ENCODE measurements at regions not wholly inside any gene's neighbourhood (a gene's known extent, or its start where the extent isn't known, plus 50 kb on each side); places are given as distances from the start of the nearest gene placed in this dataset.

DNA sequence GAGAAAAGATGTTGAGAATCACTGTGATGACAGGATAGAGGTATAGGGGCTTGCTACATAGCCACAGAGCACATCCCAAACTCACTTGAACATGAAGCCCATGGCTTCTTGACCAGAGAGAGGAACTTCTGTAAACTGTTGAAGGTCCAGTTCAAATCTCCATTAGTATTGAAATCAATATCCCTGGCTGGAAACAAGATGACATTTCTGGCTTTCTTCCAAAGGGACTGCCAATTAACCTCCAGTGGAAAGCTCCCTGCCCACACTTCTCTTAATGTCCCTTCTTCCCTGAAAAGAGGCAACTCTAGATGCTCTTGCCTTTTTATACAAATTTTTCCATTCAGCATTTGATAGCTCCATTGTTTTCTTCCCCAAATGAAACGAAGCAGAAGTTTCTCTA, 612.1 kb downstream of the EBF1 start:
- no peaks in the 10 kb centered on the region for H3K9me3 ChIP-seq (replicated peaks)
- no peaks in the 10 kb centered on the region; the same call in 1 of the 2 replicates for H3K27me3 ChIP-seq (replicated peaks)

DNA sequence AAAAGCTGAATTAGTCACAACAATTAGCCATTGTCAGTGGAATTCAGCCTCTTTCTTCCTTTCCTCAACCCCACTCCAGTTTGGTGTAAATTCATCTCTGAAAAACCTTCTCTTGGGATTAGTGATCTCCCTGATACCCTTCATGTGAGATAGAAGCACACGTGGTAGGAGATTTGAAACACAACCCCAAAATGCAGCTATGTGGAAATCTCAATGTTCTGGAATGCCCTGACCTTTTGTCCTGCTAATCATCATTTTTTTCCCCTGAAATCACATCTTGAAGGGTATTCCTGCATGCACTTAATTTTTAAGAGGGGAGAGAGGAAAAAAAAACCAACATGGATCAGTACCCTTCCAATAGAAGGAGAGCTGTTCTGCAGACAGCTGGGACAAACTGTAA, 612.6 kb downstream of the EBF1 start:
- Histone ChIP-seq H3K4me1 (replicated peaks) (peaks cover 18% of the 10 kb centered on the region), H3K27ac (no peak overlapping the region), H3K9me3 (replicated peaks) (no peaks in the 10 kb centered on the region), H3K36me3 (no peaks in the 10 kb centered on the region), H3K27me3 (replicated peaks) (no peaks in the 10 kb centered on the region; the same call in 1 of the 2 replicates), H3K4me3 (no peak overlapping the region)
- DNase-seq (ENCODE audit: low read depth in 1 of 2, low spot score in 2 of 2), result no peak

More for the DNA sequence above, 612.1 kb downstream of the EBF1 start:
- H3K27ac ChIP-seq, result no peak overlapping the region
- H3K4me1 ChIP-seq (replicated peaks), result peaks cover 18% of the 10 kb centered on the region
- H3K36me3 ChIP-seq, result no peaks in the 10 kb centered on the region
- no peak for DNase-seq (ENCODE audit: low read depth in 1 of 2, low spot score in 2 of 2)
- no peak overlapping the region for H3K4me3 ChIP-seq

DNA sequence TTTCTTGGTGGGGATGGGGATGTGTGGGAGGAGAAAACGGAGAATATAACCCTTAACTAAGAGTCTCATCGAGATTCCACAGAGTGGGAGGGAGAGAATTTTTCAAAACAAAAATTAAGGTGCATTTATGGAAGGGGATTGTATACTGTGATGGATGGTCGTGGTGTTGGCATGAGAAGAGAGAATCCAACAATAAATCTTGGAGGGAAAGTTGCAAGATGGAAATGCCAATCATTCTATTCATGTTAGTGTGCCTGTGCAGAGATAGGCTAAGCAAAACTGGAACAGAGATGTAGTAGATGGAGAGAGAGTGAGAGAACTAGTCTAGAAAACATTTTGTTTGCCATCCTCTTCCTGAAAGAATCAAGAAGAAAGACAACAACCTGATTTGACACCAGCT, 613.1 kb downstream of the EBF1 start:
- no peak overlapping the region for H3K27ac ChIP-seq
- no peak for DNase-seq (ENCODE audit: low read depth in 1 of 2, low spot score in 2 of 2)
- H3K27me3 ChIP-seq (replicated peaks), result no peaks in the 10 kb centered on the region; the same call in 1 of the 2 replicates
- no peaks in the 10 kb centered on the region for H3K36me3 ChIP-seq
- no peak overlapping the region for H3K4me3 ChIP-seq
- no peaks in the 10 kb centered on the region for H3K9me3 ChIP-seq (replicated peaks)
- H3K4me1 ChIP-seq (replicated peaks), result peaks cover 18% of the 10 kb centered on the region

DNA sequence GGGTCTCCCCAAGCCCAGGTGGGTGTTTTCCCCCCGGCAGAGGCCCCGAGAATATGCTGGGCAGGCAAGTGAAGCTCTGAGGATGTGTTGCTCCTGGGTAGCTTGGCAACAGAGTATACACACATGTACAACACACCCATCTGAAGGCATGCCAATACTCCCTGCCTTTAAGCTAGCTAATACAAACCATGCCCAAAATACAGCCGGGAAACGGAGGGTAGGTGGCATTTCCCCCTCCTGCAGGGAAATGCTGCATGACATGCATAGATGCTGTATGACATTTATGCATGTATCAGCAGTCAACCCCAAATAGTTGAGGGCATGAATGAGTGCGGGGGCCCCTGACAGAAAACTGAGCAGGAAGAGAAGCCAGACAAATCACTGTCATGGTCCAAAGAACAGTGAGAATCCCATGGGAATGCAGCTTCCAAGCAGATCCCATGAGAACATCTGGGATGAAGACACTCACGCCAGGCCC, 614.1 kb downstream of the EBF1 start:
- H3K9me3 ChIP-seq (replicated peaks), result no peaks in the 10 kb centered on the region
- no peak overlapping the region for H3K4me3 ChIP-seq
- no peak for DNase-seq (ENCODE audit: low read depth in 1 of 2, low spot score in 2 of 2)
- no peak overlapping the region for H3K27ac ChIP-seq
- no peaks in the 10 kb centered on the region for H3K36me3 ChIP-seq
- peaks cover 13% of the 10 kb centered on the region for H3K4me1 ChIP-seq (replicated peaks)
- H3K27me3 ChIP-seq (replicated peaks), result no peaks in the 10 kb centered on the region; the same call in 1 of the 2 replicates

DNA sequence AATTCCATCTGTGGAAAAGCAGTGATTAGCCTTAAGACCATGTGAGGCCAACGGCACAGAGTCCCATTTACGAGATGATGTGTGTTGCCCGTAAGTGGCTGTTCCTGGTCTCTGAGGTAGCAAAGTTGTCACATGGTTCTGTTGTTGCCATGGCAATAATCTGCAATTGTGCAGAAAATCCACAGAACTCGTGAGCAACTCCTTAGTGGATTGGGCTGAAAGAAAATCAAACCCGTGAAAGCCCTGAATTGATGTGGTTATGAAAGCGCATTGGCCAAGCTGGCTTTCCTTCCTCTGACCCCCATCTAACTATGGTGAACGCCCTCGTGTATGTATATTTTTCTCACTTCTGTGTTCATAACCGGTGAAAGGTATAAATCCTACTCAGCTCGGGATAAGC, 614.7 kb downstream of the EBF1 start:
- H3K27ac ChIP-seq, result no peak overlapping the region

DNA sequence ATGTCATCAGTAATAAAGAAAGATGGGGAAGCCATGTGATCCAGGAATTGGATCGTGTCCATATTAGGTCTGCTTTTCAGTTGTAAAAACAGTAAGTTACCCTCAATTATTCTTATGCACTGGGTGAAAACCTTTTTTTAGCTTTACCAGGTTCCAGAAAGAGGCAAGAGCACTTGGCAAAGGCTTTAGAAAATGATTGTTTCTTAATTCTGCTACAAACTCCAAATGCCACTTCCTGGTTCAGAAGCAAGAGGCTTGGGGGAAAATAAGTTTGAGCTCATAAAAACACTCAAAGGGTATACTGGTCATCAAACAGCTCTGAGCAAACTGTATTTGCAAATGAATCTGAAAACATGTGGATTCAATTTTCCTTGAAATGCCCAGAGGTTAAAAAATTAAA, 615.6 kb downstream of the EBF1 start:
- Histone ChIP-seq H3K27ac (no peak overlapping the region), H3K36me3 (no peaks in the 10 kb centered on the region), H3K27me3 (replicated peaks) (no peaks in the 10 kb centered on the region; the same call in 1 of the 2 replicates), H3K9me3 (replicated peaks) (no peaks in the 10 kb centered on the region), H3K4me3 (no peak overlapping the region), H3K4me1 (replicated peaks) (no peaks in the 10 kb centered on the region)
- no peak for DNase-seq (ENCODE audit: low read depth in 1 of 2, low spot score in 2 of 2)

More for the DNA sequence above, 614.7 kb downstream of the EBF1 start:
- Histone ChIP-seq H3K4me1 (replicated peaks) (peaks cover 7% of the 10 kb centered on the region), H3K36me3 (no peaks in the 10 kb centered on the region), H3K27me3 (replicated peaks) (no peaks in the 10 kb centered on the region; the same call in 1 of the 2 replicates), H3K9me3 (replicated peaks) (no peaks in the 10 kb centered on the region), H3K4me3 (no peak overlapping the region)
- no peak for DNase-seq (ENCODE audit: low read depth in 1 of 2, low spot score in 2 of 2)

DNA sequence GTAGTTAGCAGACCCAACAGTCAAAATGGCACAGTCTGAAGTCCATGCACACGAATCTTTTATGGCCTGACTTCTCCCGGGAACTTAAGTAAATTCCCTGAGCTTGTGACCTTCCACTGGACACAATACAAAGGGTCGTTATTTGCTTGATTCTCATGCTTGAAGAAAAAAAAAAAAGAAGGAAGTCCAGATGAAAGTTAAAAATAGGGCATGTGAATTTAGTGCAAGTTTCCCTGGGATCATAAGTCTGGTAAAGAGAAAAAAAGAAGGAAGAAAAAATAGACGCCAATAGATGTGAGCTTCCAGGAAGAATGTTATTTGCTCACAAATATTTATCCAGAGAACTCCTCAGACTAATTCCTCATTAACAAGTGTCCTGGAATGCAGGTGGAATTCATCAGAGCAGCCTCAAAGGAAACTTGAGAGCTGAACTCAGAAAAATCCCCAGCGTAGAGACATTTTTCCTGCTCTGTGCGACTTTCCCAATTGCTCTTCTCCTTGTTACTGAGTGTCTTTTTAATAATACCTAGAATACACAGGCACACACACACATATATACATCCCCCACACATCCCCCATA, 616.3 kb downstream of the EBF1 start:
- Histone ChIP-seq H3K27ac (no peak overlapping the region), H3K9me3 (replicated peaks) (no peaks in the 10 kb centered on the region), H3K4me3 (no peak overlapping the region), H3K36me3 (no peaks in the 10 kb centered on the region), H3K27me3 (replicated peaks) (no peaks in the 10 kb centered on the region; the same call in 1 of the 2 replicates), H3K4me1 (replicated peaks) (no peaks in the 10 kb centered on the region)
- DNase-seq (ENCODE audit: low read depth in 1 of 2, low spot score in 2 of 2), result no peak

DNA sequence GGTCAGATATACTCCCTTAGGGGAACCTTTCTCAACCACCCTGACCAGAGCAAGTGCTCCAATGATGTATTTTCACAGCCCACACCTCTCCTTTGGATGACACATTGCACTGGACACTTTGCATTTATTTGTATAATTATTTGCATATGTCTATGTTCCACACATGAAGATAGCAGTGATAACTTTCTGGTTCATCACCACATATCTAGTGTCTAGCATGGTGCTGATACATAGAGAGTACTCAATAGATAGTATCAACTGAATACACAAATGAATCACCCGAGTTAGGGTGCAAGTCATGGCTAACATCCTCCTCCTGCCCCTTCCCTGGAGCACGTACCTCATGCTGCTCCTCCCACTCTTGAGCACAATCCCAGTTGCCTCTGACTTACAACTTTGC, 617.6 kb downstream of the EBF1 start:
- Histone ChIP-seq H3K9me3 (replicated peaks) (no peaks in the 10 kb centered on the region), H3K4me1 (replicated peaks) (no peaks in the 10 kb centered on the region), H3K4me3 (no peak overlapping the region), H3K36me3 (no peaks in the 10 kb centered on the region), H3K27me3 (replicated peaks) (no peaks in the 10 kb centered on the region; the same call in 1 of the 2 replicates), H3K27ac (no peak overlapping the region)
- DNase-seq (ENCODE audit: low read depth in 1 of 2, low spot score in 2 of 2), result no peak

DNA sequence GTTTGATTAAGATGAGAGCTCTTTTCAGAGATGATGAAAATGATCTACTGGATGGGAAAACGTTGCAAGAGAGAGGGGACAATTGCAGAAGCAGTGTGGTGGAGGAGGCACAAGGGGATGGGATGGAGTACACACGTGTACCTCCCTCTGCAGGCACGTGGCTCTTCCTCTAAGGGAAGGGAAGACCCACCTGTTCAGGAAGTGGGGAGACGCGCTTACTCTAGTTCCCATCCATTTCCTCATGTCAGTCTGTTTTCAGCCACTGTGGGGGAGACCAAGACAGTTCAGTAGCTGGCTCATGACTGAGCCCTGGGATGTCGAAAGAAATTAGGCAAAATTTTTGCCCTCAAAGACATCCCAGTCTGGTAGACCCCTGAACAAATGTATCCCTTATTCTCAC, 619.2 kb upstream of the CLINT1 start:
- no peak for DNase-seq (ENCODE audit: low read depth in 1 of 2, low spot score in 2 of 2)

DNA sequence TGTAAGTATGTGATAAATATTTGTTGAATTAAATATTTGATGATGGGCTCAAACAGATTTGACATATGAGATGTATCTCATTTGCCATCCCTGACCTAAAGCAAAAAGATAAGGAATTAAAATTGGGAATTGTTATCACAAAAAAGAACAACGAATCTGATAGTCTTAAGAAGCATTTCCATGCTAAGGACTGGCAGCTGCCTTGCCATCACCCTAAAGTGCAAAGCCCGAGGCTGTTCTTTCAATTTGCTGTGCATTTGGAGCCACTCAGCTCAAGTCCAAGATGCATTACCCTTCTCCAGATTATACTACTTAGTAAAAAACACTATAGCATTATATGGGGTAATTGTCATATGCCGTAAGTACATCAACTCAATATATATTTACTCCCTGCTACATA, 618.3 kb upstream of the CLINT1 start:
- H3K4me3 ChIP-seq, result no peak overlapping the region
- no peak for DNase-seq (ENCODE audit: low read depth in 1 of 2, low spot score in 2 of 2)
- H3K4me1 ChIP-seq (replicated peaks), result no peaks in the 10 kb centered on the region
- no peaks in the 10 kb centered on the region for H3K36me3 ChIP-seq
- no peak overlapping the region for H3K27ac ChIP-seq
- H3K9me3 ChIP-seq (replicated peaks), result peaks cover 2% of the 10 kb centered on the region; the same call in 1 of the 2 replicates
- H3K27me3 ChIP-seq (replicated peaks), result no peaks in the 10 kb centered on the region; the same call in 1 of the 2 replicates

More for the DNA sequence above, 619.2 kb upstream of the CLINT1 start:
- no peaks in the 10 kb centered on the region for H3K36me3 ChIP-seq
- no peak overlapping the region for H3K4me3 ChIP-seq
- H3K4me1 ChIP-seq (replicated peaks), result no peaks in the 10 kb centered on the region
- H3K27ac ChIP-seq, result no peak overlapping the region
- no peaks in the 10 kb centered on the region; the same call in none of the 2 replicates for H3K27me3 ChIP-seq (replicated peaks)
- peaks cover 2% of the 10 kb centered on the region; the same call in 1 of the 2 replicates for H3K9me3 ChIP-seq (replicated peaks)

DNA sequence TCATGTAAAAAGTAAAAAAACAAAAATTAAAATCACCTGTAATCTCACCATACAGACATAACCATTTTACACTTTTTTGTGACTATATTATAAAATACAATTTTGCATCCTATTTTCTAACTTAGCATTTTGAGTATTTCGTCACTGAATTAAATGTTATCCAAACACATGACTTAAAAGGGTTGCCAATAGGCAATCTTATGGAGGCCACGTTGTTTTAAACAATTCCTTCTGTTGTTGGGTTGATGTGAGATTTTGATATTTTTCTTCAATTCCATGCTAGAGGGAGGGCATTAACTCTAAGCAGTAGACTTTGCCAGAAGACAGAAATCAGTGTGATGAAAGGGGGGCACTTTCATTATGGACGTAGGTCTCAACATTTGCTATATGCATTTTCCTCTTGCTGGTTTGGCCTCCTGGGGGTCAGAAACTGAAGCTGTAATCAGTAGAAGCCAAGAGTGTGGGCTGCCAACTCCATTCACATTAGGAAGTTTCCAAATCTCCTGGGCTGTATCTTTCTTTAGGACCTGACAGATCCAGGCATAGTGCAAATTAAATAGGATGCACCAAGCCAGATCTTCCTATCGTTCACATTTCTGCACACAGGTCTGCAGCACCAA, 614.2 kb upstream of the CLINT1 start:
- no peak for DNase-seq (ENCODE audit: low read depth in 1 of 2, low spot score in 2 of 2)
- H3K4me1 ChIP-seq (replicated peaks), result no peaks in the 10 kb centered on the region; the same call in 1 of the 2 replicates
- no peak overlapping the region for H3K27ac ChIP-seq
- no peaks in the 10 kb centered on the region; the same call in 1 of the 2 replicates for H3K27me3 ChIP-seq (replicated peaks)
- H3K36me3 ChIP-seq, result no peaks in the 10 kb centered on the region
- H3K9me3 ChIP-seq (replicated peaks), result peaks cover 2% of the 10 kb centered on the region; the same call in 1 of the 2 replicates
- H3K4me3 ChIP-seq, result no peak overlapping the region

DNA sequence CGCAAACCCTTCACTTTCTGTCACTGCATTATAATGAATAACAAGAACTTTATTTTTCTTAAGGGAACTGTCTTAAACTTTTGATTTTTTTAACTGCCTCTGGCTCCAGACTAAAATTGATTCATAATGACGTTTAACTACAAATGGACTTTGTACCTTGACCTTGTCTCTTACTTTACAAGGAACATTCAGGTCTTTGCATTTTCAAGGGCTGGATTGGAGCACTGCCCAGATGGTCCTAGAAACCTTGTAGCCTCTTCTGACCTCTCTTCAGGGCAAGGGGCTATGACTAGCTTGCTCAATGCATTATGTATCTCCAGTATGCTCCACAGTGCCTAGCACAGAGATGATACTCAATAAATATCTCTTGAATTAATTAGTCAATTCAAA, 612.6 kb upstream of the CLINT1 start:
- Histone ChIP-seq H3K4me3 (no peak overlapping the region), H3K4me1 (replicated peaks) (no peaks in the 10 kb centered on the region; the same call in 1 of the 2 replicates), H3K27ac (no peak overlapping the region), H3K27me3 (replicated peaks) (no peaks in the 10 kb centered on the region; the same call in 1 of the 2 replicates), H3K9me3 (replicated peaks) (peaks cover 2% of the 10 kb centered on the region; the same call in 1 of the 2 replicates), H3K36me3 (no peaks in the 10 kb centered on the region)
- DNase-seq (ENCODE audit: low read depth in 1 of 2, low spot score in 2 of 2), result no peak

DNA sequence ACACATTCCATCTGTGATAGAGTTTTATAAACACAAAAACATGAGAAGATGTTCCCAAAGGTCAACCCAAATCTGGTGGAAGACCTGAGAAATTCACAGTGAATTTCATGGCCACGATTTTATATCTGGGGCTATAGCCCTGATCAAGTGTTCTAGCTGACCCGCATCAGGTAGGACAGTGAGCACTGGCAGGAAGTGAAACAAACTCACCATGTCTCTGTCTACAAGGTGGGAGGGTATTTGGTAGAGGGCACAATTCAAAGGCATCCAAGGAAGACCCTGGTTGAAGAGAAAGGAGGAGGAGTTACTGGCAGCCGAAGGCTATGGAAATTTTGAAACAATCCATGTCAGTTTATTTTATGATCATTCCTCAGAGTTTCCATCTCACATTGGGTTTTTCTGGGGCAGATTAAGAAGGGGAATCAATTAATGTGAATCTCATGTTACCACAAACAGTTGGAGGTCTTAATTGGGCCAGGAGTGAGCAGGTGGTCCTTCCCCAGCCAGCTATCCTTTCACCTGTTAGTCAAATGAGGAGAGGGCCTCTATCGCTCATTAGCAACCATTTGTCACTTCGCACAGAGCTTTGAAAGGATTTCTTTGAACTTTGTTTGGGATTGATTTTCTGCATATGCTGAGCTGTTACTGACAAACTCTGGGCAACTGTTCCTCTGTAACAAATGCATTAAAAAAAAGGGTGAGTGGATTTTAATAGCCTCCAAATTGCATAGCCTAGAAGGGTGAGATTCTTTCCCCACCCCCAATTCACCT, 612.0 kb upstream of the CLINT1 start:
- no peak for DNase-seq (ENCODE audit: low read depth in 1 of 2, low spot score in 2 of 2)
- H3K4me1 ChIP-seq (replicated peaks), result no peaks in the 10 kb centered on the region; the same call in 1 of the 2 replicates
- H3K27ac ChIP-seq, result no peak overlapping the region
- no peaks in the 10 kb centered on the region for H3K36me3 ChIP-seq
- no peaks in the 10 kb centered on the region; the same call in 1 of the 2 replicates for H3K27me3 ChIP-seq (replicated peaks)
- H3K9me3 ChIP-seq (replicated peaks), result peaks cover 2% of the 10 kb centered on the region; the same call in 1 of the 2 replicates
- H3K4me3 ChIP-seq, result no peak overlapping the region

All from SJSA1 (cell line).